ENCODE measurements at regions not wholly inside any gene's neighbourhood (a gene's known extent, or its start where the extent isn't known, plus 50 kb on each side); places are given as distances from the start of the nearest gene placed in this dataset.

DNA sequence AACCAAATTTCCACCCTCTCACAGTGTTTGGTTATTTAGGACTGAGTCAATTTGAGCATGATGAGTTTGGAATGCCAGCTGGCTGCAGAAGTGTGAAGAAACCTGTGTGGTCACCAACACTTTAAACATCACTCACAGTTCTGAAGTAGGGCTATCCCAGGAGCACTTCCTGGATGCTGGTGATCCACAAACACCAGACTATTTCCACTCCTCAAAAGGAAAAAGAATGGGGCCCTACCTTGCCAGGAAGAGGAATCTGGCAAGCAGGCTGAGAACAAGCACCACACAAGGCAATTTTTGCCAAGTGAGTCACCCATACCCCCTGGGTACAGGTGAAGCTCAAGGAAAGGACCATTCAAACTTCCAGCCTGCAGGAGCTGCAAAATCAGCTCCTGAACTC is 294.2 kb upstream of the PTGER4 start:
- no peak for DNase-seq

DNA sequence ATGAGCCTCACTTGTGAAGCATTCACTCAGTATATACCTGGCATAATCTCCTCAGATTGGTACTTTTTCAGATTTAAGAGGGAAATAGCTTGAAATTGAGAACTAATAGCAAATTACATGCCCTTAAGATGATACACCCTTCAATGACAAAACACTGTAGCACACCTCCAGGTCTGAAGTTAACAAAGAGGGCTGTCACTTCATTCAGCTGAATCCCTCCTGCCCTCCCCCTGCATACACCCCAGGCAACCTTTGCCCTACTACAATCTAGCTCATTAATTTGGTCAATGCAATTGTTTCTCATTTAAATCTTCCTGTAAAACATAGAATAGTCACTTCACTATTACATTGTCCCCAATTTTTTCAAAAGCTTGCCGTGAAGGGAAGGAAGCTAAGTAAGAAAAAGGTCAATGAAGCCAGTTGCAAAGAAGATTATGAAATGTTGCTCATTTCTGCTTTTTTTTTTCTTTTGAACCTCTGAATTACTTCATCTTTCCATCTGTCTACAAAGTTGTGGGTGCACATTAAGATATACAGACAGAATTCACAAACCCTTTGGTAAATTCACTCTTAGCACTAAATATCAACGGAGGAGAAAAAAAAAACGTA is 294.8 kb upstream of the PTGER4 start:
- DNase-seq, result no peak

GRCh38 chr5:40383749-40384651 is 295.7 kb upstream of the PTGER4 start:
- DNase-seq, result peak; percentile 58

- no peak for DNase-seq
Observed at GRCh38 chr5:40381676-40382363, 297.9 kb upstream of the PTGER4 start.

DNA sequence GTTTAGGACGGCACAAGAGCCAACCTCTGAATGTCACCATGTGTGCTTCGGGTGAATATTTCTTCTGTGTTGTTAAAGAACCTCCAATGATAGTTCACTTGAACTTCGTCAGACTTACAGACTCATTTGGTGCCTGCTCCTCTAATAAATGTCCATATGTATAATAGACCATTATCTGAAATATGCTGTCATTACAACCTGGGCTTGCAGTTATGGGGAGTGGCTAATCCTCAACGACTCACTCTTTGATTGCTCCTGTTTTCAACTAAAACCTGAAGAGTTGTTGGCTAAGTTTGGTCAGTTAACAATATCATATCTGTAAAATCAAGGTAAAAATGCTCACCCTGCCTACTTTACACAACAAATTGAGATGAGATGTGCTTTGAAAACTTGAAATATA is 298.7 kb upstream of the PTGER4 start:
- DNase-seq, result no peak

- peak; percentile 54 for DNase-seq
Observed at GRCh38 chr5:40378396-40379177, 301.1 kb upstream of the PTGER4 start.

- no peak for DNase-seq
Observed at GRCh38 chr5:40376566-40376965, 303.1 kb upstream of the PTGER4 start.

GRCh38 chr5:40374853-40375252 is 304.9 kb upstream of the PTGER4 start:
- DNase-seq, result no peak

DNA sequence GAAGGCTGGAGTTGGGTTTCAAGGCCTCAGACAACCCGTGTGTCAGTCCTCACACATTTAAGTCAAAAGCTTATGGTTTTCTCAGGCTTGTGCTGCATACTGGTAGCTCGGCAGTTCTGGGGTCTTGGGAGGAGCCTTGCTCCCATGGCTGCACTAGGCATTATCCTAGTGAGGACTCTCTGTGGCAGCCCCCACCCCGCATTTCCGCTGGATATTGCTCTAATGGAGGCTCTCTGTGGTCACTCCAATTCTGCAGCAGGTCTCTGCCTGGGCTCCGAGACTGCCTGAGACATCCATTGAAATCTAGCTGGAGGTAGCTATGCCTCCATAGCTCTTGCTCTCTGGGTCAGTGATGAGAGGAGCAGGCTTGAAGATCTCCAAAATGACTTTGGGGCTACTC is 311.5 kb upstream of the PTGER4 start:
- DNase-seq, result no peak

DNA sequence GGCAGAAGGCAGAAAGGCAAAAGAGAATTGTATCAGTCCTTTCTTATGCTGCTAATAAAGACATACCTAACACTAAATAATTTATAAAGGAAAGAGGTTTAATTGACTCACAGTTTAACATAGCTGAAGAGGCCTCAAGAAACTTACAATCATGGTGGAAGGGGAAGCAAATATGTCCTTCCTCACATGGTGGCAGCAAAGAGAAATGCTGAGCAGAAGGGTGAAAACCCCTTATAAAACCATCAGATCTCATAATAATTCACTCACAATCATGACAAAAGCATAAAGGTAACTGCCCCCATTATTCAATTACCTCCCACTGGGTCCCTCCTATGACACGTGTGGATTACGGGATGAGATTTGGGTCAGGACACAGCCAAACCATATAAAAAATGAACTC is 312.5 kb upstream of the PTGER4 start:
- DNase-seq, result peak; percentile 58

DNA sequence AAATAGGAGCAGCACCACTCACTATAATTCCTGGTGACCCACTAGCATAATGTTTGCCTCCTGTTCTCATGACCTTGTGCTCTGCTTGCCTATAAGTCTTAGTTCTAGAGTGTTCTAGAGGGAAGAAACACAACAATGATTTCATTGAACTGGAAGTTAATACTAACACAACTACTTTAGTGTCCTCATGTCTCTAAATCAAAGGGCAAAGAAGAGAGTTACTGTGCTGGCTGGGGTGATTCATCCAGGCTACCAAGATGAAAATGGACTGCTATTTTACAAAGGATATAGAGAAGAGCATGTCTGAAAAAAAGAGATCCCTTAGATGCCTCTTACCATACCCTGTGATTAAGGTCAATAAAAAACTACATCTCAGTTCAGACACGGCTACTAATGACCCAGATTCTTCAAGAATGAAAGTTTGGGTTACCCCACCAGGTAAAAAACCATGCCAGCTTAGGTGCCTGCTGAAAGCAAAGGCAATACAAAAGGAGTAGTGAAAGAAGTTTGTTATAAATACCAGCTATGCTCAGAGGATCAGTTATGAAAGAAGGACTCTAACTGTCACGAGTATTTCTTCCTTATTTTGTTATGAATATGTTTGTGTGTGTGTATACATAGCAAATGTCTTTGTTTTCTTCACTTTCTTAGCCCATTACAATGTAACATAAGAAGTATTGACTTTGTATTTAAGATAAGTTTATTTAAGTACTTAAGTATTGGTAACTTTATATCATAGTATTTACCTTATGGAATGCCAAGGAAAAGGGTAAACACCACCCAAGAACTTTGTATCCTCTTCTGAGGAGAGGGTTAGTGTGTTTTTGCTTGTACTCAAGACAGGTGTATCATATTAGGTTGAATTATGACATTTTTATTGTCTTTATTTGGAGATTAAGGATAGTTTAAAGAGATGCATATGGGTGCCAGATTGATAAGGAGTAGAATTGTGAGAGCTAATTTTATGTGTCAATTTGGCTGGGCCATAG is 314.1 kb upstream of the PTGER4 start:
- DNase-seq, result no peak

DNA sequence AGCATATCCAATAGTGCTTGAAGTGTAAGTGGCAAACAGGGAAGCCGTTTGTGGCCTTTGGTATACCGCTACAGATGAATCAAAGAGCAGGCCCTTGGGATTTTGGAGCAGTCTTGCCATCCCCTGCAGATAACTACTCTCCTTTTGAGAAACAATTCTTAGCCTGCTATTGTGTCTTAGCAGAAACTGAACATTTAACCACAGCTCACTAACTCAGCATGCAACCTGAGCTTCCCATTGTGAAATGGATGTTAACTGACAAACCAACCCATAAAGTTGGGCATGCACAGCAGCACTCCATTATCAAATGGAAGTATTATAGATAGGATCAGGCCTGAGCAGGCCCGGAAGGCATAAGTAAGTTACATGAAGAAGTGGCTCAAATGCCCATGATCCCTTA is 315.3 kb upstream of the PTGER4 start:
- no peak for DNase-seq

- peak; percentile 51 for DNase-seq
Observed at GRCh38 chr5:40361378-40361777, 318.3 kb upstream of the PTGER4 start.

GRCh38 chr5:40360685-40361084 is 319.0 kb upstream of the PTGER4 start:
- DNase-seq, result no peak

DNA sequence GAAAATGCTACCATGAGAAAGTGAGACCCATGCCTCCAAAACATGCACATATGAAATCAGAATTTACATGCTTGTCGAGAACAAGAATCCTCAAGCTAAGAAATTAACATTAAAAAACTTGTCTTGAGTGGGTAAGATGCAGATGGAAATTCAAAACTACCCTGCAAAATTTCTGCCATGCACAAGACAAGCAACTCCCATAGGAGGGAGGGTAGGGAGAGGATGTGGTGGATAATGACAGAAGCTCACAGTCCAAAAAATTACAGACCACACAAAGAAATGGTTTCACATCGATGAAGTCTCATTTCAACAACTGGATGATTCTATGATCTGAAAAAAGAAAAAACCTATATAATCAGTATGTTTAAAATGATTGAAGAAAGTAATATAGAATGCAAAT is 319.9 kb upstream of the PTGER4 start:
- DNase-seq, result no peak

- DNase-seq, result no peak
Observed at GRCh38 chr5:40359093-40359492, 320.6 kb upstream of the PTGER4 start.

DNA sequence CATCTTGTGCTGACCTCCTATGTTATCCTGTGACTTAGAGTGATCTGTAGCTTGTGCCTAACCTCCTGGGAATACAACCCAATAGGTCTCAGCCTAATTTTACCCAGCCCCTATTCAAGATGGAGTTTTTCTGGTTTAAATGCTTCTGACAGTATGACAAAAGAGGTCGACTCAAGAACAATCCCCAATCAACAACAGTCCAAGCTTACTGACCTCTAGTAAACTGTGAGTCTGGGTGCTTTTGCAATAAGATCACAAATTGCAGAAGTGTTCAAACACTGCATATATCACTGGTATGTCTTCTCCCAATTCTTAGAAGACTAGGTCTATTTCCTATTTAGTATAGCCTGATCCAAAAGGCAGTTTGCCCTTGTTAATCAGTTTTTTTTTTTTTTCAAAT is 323.5 kb upstream of the PTGER4 start:
- DNase-seq, result no peak

DNA sequence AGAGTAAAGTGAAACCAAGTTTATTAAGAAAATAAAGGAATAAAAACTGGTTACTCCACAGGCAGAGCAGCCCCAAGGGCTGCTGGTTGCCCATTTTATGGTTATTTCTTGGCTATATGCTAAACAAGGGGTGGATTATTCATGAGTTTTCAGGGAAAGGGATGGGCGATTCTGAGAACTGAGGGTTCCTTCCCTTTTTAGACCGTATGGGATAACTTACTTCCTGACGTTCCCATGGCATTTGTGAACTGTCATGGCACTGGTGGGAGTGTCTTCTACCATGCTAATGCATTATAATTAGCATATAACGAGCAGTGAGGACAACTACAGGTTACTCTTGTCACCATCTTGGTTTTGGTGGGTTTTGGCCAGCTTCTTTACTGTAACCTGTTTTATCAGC is 323.9 kb upstream of the PTGER4 start:
- DNase-seq, result no peak

- DNase-seq, result no peak
Observed at GRCh38 chr5:40355181-40355580, 324.5 kb upstream of the PTGER4 start.

GRCh38 chr5:40354171-40354570 is 325.5 kb upstream of the PTGER4 start:
- DNase-seq, result no peak

DNA sequence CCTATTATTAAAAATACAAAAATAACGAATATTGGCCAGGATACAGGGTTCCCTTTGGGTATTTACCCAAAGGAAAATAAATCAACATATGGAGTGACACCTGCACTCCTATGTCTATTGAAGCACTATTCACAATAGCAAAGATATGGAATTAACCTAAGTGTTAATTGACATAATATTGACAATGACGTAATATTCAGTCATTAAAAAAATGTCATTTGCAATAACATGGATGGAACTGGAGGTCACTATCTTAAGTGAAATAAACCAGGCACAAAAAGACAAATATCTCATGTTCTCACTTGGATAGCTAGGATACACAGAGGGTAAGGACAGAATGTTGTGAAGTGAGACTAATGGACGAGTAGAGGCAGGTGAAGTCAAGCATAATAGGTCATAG is 326.3 kb upstream of the PTGER4 start:
- no peak for DNase-seq
